ENCODE measurements at regions not wholly inside any gene's neighbourhood (a gene's known extent, or its start where the extent isn't known, plus 50 kb on each side); places are given as distances from the start of the nearest gene placed in this dataset.

DNA sequence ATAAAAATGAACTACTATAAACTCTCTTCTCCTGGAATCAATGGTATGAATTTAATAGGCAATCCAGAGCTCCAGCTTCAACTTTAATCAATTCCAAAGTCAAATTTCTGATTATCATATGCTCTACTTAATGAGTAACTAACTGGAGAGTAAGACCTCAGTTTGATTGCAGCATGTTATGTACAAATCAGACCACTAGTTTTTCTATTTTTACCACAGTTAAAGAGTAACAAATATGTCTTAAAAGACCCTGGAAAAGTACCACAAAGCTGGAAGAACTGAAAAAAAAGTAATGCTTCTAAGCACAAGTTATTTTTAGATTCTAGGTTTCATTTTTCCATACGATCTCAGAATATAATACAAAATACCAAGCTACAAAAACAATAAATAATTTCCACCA lies 56.0 kb upstream of the TNKS2 start:
- TF ChIP-seq EZH2phosphoT487 (IDR thresholded peaks at IDR 0.05; ENCODE audit: borderline replicate concordance), result no peak
- TF ChIP-seq, protein P1, sequence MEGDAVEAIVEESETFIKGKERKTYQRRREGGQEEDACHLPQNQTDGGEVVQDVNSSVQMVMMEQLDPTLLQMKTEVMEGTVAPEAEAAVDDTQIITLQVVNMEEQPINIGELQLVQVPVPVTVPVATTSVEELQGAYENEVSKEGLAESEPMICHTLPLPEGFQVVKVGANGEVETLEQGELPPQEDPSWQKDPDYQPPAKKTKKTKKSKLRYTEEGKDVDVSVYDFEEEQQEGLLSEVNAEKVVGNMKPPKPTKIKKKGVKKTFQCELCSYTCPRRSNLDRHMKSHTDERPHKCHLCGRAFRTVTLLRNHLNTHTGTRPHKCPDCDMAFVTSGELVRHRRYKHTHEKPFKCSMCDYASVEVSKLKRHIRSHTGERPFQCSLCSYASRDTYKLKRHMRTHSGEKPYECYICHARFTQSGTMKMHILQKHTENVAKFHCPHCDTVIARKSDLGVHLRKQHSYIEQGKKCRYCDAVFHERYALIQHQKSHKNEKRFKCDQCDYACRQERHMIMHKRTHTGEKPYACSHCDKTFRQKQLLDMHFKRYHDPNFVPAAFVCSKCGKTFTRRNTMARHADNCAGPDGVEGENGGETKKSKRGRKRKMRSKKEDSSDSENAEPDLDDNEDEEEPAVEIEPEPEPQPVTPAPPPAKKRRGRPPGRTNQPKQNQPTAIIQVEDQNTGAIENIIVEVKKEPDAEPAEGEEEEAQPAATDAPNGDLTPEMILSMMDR (conservative IDR thresholded peaks at IDR 0.05; ENCODE audit: low read length), result no peak

Data from Loucy (cell line).